Glomerular visceral epithelial cell (primary cell): ENCODE measurements at regions not wholly inside any gene's neighbourhood (a gene's known extent, or its start where the extent isn't known, plus 50 kb on each side); places are given as distances from the start of the nearest gene placed in this dataset.

Experiments used
- DNase-seq: peaks from one replicate; pipeline ENCODE4 v3.0.0-alpha.2; 2016; ENCODE audit errors: extremely low spot score

DNA sequence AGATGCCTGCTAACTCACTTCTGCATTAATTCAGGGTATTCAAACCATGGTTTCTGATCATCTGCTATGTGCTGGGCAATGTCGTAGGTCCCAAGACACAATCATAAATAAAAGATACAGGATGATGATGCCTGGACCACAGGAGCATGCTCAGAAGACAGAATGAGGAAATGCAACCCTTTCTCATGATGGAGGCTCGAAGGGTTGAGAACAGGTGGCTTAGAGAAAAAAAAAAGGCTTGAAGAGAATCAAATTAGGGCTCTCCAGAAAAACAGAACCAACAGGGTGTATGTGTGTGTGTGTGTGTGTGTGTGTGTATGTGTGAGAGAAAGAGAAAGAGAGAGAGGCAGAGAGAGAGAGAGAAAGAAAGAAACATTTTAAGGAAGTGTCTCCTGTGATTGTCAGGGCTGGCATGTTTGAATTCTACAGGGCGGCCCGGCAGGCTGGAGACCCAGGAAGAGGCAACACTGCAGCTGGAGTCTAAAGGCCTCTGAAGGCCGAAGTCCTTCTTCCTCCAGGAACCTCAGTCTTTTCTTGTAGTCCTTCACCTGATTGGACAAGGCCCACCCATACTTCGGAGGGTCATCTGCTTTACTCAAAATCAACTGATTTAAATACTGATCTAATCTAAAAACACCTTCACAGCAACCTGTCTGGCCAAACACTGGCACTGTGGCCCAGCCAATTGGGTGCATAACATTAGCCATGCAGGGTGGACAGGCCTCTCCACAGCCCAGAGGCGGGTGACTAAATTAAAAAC is 143.8 kb downstream of the ERMARD start:
- DNase-seq = no peak

DNA sequence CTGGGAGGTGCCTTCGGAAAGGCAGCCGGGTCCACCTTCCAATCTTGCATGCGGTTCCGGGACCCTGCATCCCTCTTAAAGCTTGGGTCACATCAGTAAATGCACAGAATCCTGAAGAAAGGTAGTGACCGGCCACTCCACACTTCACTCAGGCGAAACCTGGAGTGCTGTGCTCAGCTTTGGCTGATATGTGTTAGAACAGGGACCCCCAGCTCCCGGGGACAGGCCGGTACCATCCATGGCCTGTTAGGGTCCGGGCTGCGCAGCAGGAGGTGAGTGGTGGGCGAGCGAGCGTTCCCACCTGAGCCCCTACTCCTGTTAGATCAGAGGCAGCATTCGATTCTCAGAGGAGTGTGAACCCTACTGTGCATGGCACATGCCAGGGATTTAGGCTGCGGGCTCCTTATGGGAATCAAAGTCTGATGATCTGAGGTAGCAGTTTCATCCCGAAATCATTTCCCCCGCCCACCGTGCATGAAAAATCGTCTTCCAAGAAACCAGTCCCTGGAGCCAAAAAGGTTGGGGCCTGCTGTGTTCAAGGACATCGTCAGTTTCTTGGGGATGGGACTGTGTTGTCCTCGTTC is 143.0 kb downstream of the ERMARD start:
- no peak for DNase-seq

- DNase-seq = no peak
Measured at GRCh38 chr6:169893624-169894023, 142.2 kb downstream of the ERMARD start.

DNA sequence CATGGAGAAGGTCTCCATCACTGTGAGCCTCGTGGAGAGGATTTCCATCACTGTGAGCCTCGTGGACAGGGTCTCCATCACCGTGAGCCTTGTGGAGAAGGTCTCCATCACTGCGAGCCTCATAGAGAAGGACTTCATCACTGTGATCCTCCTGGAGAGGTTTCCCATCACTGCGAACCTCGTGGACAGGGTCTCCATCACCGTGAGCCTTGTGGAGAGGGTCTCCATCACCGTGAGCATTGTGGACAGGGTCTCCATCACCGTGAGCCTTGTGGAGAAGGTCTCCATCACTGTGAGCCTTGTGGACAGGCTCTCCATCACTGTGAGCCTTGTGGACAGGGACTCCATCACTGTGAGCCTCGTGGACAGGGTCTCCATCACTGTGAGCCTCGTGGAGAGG is 140.4 kb downstream of the ERMARD start:
- DNase-seq = no peak

DNA sequence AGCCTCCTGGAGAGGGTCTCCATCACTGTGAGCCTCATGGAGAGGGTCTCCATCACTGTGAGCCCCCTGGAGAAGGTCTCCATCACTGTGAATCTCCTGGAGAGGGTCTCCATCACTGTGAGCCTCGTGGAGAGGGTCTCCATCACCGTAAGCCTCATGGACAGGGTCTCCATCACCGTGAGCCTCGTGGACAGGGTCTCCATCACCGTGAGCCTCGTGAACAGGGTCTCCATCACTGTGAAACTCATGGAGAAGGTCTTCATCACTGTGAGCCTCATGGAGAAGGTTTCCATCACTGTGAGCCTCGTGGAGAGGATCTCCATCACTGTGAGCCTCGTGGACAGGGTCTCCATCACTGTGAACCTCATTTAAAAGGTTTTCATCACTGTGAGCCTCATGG is 140.0 kb downstream of the ERMARD start:
- DNase-seq = no peak

- DNase-seq = no peak
Measured at GRCh38 chr6:169890901-169891300, 139.5 kb downstream of the ERMARD start.

DNA sequence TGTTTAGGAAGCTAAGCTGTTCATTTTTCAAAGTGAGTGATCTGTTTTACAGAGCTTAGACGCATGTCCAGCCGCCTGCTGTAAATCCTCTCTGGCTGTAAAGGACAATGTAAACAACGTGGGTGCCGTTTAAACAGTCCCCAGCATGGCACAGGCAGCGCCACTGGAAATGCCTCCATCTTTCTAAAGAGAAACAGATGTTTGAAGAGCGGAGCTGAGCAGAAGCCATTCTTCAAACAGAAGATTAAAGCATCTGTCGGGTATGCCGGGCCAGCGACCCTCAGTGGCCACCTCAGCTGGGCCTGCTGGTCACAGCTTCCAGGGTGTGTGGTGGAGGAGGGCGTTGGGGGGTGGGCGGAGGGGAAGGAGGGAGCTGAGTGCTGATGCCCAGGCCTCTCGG is 138.6 kb downstream of the ERMARD start:
- DNase-seq = no peak

GRCh38 chr6:169887529-169888140 is 136.2 kb downstream of the ERMARD start:
- no peak for DNase-seq

- DNase-seq = no peak
Measured at GRCh38 chr6:169886631-169887227, 135.3 kb downstream of the ERMARD start.

- DNase-seq = no peak
Measured at GRCh38 chr6:169885831-169886230, 134.4 kb downstream of the ERMARD start.

DNA sequence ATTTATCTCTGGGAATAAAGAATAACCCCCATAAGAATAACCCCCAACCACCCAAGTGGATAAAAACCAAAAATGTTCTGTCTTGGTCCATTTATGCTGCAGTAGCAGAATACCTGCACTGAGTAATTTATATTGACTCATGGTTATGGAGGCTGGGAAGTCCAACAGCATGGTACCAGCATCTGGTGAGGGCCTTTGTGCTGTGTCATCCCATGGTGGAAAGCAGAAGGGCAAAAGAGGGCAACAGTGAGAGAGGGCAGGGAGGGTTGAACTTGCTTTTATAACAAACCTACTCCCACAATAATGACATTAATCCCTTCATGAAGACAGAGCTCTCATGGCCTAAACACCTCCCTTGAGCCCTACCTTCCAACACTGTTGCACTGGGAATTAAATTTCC is 133.7 kb downstream of the ERMARD start:
- DNase-seq = no peak

DNA sequence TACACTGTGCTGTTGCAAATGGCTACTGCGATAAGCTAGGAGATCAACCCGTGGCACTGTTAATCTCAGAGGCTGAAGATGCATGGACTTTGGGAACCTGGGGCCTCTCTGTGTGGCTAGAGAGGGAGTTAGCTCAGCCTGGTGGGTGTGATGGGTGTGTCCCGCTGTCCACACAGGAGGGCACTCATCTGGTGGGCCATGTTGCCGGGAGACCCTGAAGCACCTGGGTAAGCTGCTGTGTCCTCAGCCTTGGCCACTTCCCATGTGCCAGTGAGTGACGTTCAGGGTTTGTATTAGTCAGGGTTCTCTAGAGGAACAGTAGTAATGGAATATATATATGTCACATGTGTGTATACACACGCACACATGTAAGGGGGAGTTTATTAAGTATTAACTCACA is 132.7 kb downstream of the ERMARD start:
- no peak for DNase-seq

GRCh38 chr6:169883316-169883715 is 131.9 kb downstream of the ERMARD start:
- no peak for DNase-seq

DNA sequence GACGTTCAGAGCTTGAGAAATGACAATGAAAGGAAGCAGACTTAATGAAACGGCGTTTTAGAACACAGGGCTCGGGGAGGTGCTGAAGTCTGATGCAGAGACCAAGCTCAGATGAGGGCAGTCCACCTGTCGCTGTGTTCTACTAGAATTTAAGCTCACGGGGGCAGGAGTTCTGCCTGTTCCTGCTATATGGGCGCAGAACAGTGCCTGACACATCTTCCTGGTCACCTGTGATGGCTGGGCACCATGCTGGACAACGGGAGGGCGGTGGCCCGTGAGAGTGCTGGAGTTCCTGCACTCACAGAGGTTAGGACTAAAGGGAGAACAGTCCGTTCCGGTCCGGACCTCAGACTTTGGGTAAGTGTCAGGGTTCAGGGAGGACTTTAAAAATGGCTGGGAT is 130.6 kb downstream of the ERMARD start:
- DNase-seq = no peak

DNA sequence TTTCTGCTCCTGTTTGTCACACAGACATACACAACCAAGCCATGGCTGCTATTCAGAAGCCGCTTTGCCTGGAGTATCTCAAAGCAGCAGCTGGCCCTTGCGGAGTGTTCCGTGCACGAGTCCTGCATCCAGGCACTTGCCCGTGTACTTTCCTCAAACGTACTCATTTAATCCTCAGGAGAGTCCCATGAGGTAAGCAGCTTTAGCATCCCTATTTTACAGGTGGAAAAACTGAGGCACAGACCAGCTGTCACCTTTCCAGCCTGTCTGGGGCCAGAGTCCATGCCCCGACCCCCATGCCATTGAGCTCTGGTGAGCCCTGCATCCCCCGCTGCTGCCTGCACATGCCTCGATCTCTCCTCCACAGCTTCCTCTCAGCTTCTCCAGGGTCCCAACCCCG is 130.0 kb downstream of the ERMARD start:
- no peak for DNase-seq

DNA sequence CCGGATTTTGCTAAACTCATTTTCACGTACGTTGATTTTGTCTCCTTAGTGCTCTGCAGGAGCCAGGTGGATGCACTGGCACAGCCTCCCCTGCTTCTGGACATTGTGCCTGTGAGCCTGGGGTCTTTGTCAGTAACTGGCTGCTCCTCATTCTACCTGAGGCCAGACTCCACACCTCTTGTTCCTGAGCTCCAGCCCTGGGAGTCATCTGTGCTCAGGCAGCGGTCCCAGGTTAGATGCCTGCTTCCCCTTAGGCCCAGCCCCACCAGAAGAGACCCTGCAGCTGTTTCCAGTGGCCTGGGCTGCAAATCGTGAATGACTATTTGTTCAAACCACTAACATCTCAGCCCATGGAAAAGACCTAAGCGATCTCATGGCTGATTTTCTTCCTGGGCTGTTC is 129.1 kb downstream of the ERMARD start:
- DNase-seq = no peak

DNA sequence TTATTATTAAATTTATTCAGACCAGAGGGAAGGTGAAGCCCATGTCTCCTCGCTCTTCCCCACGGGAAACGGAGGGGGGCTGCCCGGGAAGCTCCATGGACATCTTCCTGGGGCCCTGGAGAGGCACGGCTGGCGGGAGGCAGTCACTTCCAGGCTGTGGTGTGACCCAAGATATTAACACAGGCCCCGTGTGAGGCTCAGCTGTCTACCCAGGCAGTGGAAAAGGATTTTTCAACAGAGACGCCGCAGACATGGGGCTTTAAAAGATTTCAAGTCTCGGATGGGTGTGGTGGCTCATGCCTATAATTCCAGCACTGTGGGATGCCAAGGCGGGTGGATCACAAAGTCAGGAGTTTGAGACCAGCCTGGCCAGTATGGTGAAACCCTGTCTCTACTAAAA is 117.9 kb downstream of the ERMARD start:
- DNase-seq = no peak

- no peak for DNase-seq
Measured at GRCh38 chr6:169868458-169868857, 117.0 kb downstream of the ERMARD start.

GRCh38 chr6:169867751-169868191 is 116.3 kb downstream of the ERMARD start:
- DNase-seq = no peak

GRCh38 chr6:169866668-169867521 is 115.5 kb downstream of the ERMARD start:
- no peak for DNase-seq

DNA sequence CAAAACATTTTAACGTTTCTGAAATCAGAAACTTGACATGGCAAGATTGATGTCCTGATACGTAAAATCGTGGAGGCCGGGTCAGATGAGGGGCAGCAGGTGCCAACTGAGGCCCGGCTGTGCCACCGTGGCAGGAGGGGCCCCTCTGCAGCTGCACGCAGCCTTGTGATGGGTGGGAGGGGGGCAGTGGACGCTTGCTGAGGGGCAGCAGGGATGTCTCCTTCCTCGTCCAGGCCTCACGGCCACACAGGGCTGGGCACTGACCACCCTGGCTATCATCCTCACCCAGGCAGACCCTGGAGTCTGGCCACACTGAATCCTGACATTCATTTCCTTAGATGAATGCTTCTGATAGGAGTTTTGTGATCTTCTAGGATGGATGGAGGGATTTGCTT is 114.7 kb downstream of the ERMARD start:
- no peak for DNase-seq
